ENCODE measurements at regions not wholly inside any gene's neighbourhood (a gene's known extent, or its start where the extent isn't known, plus 50 kb on each side); places are given as distances from the start of the nearest gene placed in this dataset.

GRCh38 chr15:53328341-53328740 is 431.1 kb downstream of the WDR72 start:
- TF ChIP-seq CTCF (IDR thresholded peaks at IDR 0.05) (no peak), CEBPB (IDR thresholded peaks at IDR 0.05) (no peak), USF2 (IDR thresholded peaks at IDR 0.05) (no peak), NR3C1 (IDR thresholded peaks at IDR 0.05) (no peak), REST (IDR thresholded peaks at IDR 0.05) (peak; percentile 88), RCOR1 (IDR thresholded peaks at IDR 0.05; ENCODE audit: low read depth, low read length) (no peak)
